SU-DHL-6 (cell line): ENCODE measurements at regions not wholly inside any gene's neighbourhood (a gene's known extent, or its start where the extent isn't known, plus 50 kb on each side); places are given as distances from the start of the nearest gene placed in this dataset.

ENCODE experiments used
- CTCF ChIP-seq: fragments of 200-600 bp; sonication (generic); IDR thresholded peaks from one replicate; pipeline ENCODE4 v1.5.1; 2017; ENCODE audit warnings: antibody characterized with exemption, mild to moderate bottlenecking, low read length, moderate library complexity; ENCODE audit not compliant: insufficient read depth, poor library complexity, severe bottlenecking
- EZH2phosphoT487 ChIP-seq: fragments of 200-600 bp; sonication (generic), shearing (Covaris generic); conservative IDR thresholded peaks from 2 replicates; pipeline ENCODE4 v1.6.1; 2018; ENCODE audit warnings: mild to moderate bottlenecking, antibody characterized with exemption, low read length, moderate library complexity, mixed read lengths

GRCh38 chr11:60607483-60607882 lies 91.9 kb upstream of the MS4A8 start:
- no peak for TF ChIP-seq CTCF
- TF ChIP-seq EZH2phosphoT487: no peak
